ENCODE measurements at regions not wholly inside any gene's neighbourhood (a gene's known extent, or its start where the extent isn't known, plus 50 kb on each side); places are given as distances from the start of the nearest gene placed in this dataset.

DNA sequence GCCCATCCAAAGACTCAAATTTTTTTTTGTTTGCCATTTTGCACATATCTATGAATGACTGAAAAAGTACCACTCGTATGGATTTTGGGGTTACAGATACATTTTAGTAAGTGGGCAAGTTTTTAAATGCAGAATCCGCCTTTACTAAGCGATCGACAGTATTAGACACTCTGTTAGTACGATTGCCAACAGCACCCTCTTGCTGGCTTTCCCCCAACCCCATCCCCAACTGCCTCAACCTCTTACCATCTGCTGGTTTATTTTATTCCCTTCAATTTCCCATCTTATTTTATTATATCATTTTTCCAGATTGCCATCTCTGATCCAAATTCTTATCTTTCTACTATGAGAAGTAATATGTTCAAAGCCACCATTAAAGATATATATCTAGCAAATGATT, 244.8 kb downstream of the LRRIQ3 start:
- no peak for TF ChIP-seq YY1 (IDR thresholded peaks at IDR 0.05; ENCODE audit: insufficient read depth, insufficient read length)
- no peak for TF ChIP-seq SUZ12 (IDR thresholded peaks at IDR 0.05; ENCODE audit: extremely low read depth, insufficient read depth, insufficient read length)
- TF ChIP-seq ZNF274 (IDR thresholded peaks at IDR 0.05; ENCODE audit: low read depth, low read length): no peak

Measured in NT2/D1 (cell line).